MM.1S (cell line): ENCODE measurements at regions not wholly inside any gene's neighbourhood (a gene's known extent, or its start where the extent isn't known, plus 50 kb on each side); places are given as distances from the start of the nearest gene placed in this dataset.

Source experiments
- EZH2 ChIP-seq: fragments of 300-600 bp; sonication (generic); optimal IDR thresholded peaks from 2 replicates; pipeline ENCODE3; 2017; ENCODE audit warnings: low read depth, mild to moderate bottlenecking, antibody characterized with exemption, low read length, mixed read lengths
- EZH2phosphoT487 ChIP-seq: fragments of 300-600 bp; sonication (generic); IDR thresholded peaks from 2 replicates; pipeline ENCODE4 v1.6.1; 2018; ENCODE audit warnings: antibody characterized with exemption, low read length
- TF ChIP-seq, protein P1 (sequence below): fragments of 300-600 bp; sonication (generic); IDR thresholded peaks from 2 replicates; pipeline ENCODE4 v1.5.1; 2016; ENCODE audit warnings: antibody characterized with exemption, low read length, mixed read lengths

DNA sequence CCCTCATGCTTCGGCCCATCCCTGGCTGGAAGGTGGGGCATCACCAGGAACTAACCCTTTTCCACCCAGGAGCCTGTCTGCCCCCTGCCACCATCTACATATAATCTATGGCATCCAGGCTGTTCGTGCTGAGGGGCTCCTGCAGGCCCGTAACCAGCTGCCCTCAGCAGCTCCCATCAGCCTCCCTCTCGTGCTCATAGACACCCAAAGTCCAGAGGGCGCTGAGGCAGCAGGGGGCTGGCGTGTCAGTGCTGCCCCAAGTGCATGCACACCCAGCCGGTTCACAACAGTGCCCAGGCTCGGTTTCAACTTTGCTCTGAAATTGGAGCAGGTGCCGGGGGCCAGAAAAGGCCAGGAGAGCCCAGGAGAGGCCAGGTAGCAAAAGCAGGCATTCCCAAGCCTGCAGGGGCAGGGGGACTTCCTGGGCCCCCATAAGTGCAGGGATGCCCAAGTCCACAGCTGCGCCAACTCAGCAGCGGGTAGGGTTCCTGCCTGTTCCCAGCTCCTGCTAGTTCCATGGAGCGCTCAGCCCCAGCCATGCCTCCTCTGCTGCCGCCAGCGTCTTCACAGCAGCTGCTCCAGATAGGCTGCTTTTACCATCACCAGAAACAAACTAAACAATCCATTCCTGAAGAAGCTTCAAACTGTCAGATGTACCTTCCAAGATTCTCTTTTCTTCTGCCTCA is 558.2 kb upstream of the GNPDA2 start:
- TF ChIP-seq, protein P1, sequence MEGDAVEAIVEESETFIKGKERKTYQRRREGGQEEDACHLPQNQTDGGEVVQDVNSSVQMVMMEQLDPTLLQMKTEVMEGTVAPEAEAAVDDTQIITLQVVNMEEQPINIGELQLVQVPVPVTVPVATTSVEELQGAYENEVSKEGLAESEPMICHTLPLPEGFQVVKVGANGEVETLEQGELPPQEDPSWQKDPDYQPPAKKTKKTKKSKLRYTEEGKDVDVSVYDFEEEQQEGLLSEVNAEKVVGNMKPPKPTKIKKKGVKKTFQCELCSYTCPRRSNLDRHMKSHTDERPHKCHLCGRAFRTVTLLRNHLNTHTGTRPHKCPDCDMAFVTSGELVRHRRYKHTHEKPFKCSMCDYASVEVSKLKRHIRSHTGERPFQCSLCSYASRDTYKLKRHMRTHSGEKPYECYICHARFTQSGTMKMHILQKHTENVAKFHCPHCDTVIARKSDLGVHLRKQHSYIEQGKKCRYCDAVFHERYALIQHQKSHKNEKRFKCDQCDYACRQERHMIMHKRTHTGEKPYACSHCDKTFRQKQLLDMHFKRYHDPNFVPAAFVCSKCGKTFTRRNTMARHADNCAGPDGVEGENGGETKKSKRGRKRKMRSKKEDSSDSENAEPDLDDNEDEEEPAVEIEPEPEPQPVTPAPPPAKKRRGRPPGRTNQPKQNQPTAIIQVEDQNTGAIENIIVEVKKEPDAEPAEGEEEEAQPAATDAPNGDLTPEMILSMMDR, result no peak
- TF ChIP-seq EZH2, result no peak
- TF ChIP-seq EZH2phosphoT487, result no peak
